Testis (tissue), 2 donors: ENCODE measurements at regions not wholly inside any gene's neighbourhood (a gene's known extent, or its start where the extent isn't known, plus 50 kb on each side); places are given as distances from the start of the nearest gene placed in this dataset.

Experiments
- CTCF ChIP-seq, 3 experiments: fragments of 450-650 bp in 2 of 3; fragments of 200-600 bp in 1 of 3; sonication (generic) in 1 of 3; IDR thresholded peaks; one replicate each; pipeline ENCODE4 v1.5.1; 2016 to 2019; ENCODE audit warnings: antibody characterized with exemption in 3 of 3, mild to moderate bottlenecking in 2 of 3, moderate library complexity in 1 of 3
- POLR2A ChIP-seq: fragments of 450-650 bp; IDR thresholded peaks from one replicate; pipeline ENCODE4 v1.6.1; 2017; ENCODE audit warnings: antibody characterized with exemption, mild to moderate bottlenecking, moderate library complexity

GRCh38 chr10:124231168-124232155, 138.1 kb upstream of the CHST15 start:
- no peak for TF ChIP-seq CTCF (IDR thresholded peaks at IDR 0.05)
- TF ChIP-seq POLR2A = no peak
